ENCODE measurements at regions not wholly inside any gene's neighbourhood (a gene's known extent, or its start where the extent isn't known, plus 50 kb on each side); places are given as distances from the start of the nearest gene placed in this dataset.

DNA sequence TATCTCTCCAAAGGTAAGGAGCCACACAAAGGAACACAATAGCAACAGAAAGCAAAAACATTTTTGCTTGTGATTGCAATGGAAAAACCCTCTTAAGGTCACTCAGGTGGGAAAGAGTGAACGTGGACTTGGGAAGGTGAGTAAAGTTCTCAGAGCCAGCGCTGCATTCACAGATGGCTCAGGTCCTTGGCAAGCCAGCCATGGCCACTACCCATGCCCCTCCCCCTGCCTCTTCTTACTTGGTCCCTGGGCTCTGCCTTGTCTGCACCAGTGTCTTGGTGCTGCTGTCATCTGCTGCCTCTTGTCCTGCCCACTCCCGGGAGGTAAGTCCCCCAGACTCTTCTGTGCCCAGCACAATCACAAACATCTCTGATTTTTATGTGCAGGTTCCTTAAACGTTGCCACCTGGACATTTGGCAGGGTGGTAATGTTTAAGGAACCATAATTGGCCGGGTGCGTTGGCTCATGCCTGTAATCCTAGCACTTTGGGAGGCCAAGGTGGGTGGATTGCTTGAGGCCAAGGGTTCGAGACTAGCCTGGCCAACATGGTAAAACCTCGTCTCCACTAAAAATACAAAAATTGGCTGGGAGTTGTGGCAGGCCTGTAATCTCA lies 74.6 kb downstream of the FEM1C start:
- Histone ChIP-seq H3K9ac (ENCODE audit: low read depth, low read length) (no peak overlapping the region), H3K27me3 (ENCODE audit: insufficient read depth, low read length) (no peaks in the 10 kb centered on the region), H3K4me1 (ENCODE audit: insufficient read depth, low read length) (peaks cover 15% of the 10 kb centered on the region), H3K9me3 (ENCODE audit: insufficient read depth, low read depth, low read length) (no peaks in the 10 kb centered on the region), H3K4me3 (ENCODE audit: low read length) (no peak overlapping the region), H3K27ac (ENCODE audit: low read depth, low read length) (no peak overlapping the region), H3K36me3 (ENCODE audit: insufficient read depth, low read length) (no peaks in the 10 kb centered on the region)
- 97% methylated on average over 8 of the region's 8 CpGs for WGBS

DNA sequence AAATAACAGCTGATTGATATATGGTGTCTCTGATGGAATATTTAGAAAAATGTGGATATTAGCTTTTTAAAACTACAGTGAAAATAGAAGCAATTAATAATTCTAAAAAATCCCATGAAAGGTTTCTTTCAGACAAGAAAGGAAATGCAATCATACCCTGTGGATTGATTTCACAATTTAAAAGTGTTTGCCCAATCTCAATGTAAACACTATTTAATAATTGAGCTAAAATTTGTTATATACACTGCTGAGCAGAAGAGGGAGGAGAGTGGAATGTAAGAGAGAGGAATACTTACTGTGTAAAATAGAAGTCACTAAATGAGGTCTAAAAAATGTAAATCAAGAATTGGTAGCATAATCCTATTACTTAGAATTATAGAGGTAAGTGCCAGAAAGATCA lies 76.9 kb downstream of the FEM1C start:
- Histone ChIP-seq H3K4me3 (ENCODE audit: low read length) (no peak overlapping the region), H3K9me3 (ENCODE audit: insufficient read depth, low read depth, low read length) (no peaks in the 10 kb centered on the region), H3K4me1 (ENCODE audit: insufficient read depth, low read length) (peaks cover 12% of the 10 kb centered on the region), H3K9ac (ENCODE audit: low read depth, low read length) (no peak overlapping the region), H3K27me3 (ENCODE audit: insufficient read depth, low read length) (no peaks in the 10 kb centered on the region), H3K36me3 (ENCODE audit: insufficient read depth, low read length) (no peaks in the 10 kb centered on the region), H3K27ac (ENCODE audit: low read depth, low read length) (no peak overlapping the region)

DNA sequence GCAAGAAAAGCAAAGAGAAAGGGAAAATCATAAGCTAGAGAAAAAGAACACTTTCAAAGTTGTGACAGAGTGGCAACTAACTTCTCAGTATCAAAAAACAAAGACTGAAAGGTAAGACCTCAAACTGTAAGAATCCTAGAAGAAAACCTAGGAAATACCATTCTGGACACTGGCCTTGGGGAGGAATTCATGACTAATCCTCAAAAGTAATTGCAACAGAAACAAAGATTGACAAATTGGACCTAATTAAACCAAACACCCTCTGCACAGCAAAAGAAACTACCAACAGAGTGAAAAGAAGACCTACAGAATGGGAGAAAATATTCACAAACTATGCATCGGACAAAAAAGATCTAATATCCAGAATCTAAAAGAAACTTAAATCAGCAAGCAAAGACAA lies 79.1 kb downstream of the FEM1C start:
- no peak overlapping the region for H3K27ac ChIP-seq (ENCODE audit: low read depth, low read length)
- no peaks in the 10 kb centered on the region for H3K27me3 ChIP-seq (ENCODE audit: insufficient read depth, low read length)
- H3K4me3 ChIP-seq (ENCODE audit: low read length) = no peak overlapping the region
- no peaks in the 10 kb centered on the region for H3K9me3 ChIP-seq (ENCODE audit: insufficient read depth, low read depth, low read length)
- peaks cover 10% of the 10 kb centered on the region; the same call in 1 of the 2 replicates for H3K4me1 ChIP-seq (ENCODE audit: insufficient read depth, low read length)
- WGBS = 100% methylated on average over 1 of the region's 1 CpG
- H3K9ac ChIP-seq (ENCODE audit: low read depth, low read length) = no peak overlapping the region
- no peaks in the 10 kb centered on the region for H3K36me3 ChIP-seq (ENCODE audit: insufficient read depth, low read length)

DNA sequence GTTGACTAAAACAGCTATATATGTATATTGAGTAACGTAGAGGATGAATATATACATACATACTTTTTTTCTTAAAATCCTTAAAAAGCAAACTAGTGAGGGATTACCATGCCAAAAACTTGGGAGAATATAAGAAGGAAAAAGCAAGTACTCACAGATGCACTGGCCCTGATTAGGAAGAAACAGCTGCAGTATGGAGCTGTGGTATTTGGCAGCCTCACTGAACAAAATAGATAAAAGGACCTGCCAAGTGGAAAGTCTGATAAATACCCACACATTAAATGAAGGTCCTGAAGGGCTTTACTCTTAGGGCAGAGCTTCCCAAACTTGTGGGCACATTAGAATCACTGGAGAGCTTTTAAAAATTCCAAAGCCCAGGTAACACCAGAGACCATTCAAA lies 80.6 kb downstream of the FEM1C start:
- no CpG with 5 or more reads among the region's 1 CpG for whole genome bisulfite sequencing
- Histone ChIP-seq H3K4me3 (ENCODE audit: low read length) (no peak overlapping the region), H3K27me3 (ENCODE audit: insufficient read depth, low read length) (no peaks in the 10 kb centered on the region), H3K9me3 (ENCODE audit: insufficient read depth, low read depth, low read length) (no peaks in the 10 kb centered on the region), H3K4me1 (ENCODE audit: insufficient read depth, low read length) (peaks cover 10% of the 10 kb centered on the region; the same call in 1 of the 2 replicates), H3K27ac (ENCODE audit: low read depth, low read length) (no peak overlapping the region), H3K9ac (ENCODE audit: low read depth, low read length) (no peak overlapping the region), H3K36me3 (ENCODE audit: insufficient read depth, low read length) (no peaks in the 10 kb centered on the region)

DNA sequence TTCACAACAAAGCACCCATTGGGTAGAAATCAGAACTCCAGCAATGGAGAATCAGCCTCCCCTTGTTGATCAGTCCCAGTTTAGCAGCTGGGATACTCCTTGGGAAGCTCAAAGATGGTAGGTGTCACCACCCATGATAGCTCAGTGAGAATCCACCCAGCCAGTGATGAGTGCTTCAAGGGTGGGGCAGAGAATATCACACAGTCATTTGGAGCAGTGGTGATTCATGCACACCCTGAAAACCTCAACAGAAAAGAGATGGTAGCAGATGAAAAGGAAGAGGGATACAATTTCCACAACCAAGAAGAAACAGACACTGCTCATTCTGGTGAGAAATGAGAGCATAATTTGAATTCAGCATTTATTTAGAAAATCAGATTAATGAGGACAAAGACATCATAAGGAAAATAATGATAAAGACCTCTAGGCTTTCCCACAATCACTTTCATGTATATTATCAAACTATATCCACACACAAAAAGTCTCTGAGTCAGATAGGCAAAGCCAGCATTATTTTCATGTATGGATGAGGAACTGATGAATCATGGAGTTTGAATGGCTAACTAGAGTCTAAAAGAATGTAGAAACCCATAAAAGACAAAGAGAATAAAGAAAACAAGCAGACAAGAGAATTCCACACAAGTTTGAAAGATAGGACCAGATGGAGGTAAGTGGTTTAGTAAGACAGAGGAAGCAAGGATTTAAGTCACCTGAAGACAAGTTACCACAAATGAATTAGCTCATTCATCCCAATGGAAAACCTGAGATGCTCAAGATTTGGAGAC lies 82.9 kb downstream of the FEM1C start:
- Histone ChIP-seq H3K9me3 (ENCODE audit: insufficient read depth, low read depth, low read length) (no peaks in the 10 kb centered on the region), H3K4me3 (ENCODE audit: low read length) (no peak overlapping the region), H3K4me1 (ENCODE audit: insufficient read depth, low read length) (peaks cover 27% of the 10 kb centered on the region; the same call in 1 of the 2 replicates), H3K27me3 (ENCODE audit: insufficient read depth, low read length) (no peaks in the 10 kb centered on the region), H3K9ac (ENCODE audit: low read depth, low read length) (no peak overlapping the region), H3K27ac (ENCODE audit: low read depth, low read length) (no peak overlapping the region), H3K36me3 (ENCODE audit: insufficient read depth, low read length) (no peaks in the 10 kb centered on the region)

DNA sequence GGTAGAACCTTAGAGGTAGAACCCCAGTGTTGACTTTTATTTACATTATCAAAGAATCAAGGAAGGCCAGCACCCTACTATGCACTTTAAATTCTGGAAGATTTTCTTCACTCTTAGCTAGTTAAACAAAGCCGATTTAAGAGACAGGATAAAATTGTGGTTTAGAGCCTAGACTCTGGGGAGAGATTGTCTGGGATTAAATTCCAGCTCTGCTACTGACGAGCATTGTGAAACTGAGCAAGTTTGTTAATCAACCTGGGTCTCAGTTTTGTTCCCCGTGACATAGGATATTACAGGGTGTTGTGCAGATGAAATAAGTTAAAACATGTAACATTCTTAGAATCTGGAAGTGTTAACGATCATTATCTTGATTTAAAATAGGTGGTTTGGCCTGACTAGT lies 83.5 kb downstream of the FEM1C start:
- Histone ChIP-seq H3K36me3 (ENCODE audit: insufficient read depth, low read length) (no peaks in the 10 kb centered on the region), H3K4me1 (ENCODE audit: insufficient read depth, low read length) (peaks cover 27% of the 10 kb centered on the region; the same call in 1 of the 2 replicates), H3K9ac (ENCODE audit: low read depth, low read length) (no peak overlapping the region), H3K27ac (ENCODE audit: low read depth, low read length) (no peak overlapping the region), H3K27me3 (ENCODE audit: insufficient read depth, low read length) (no peaks in the 10 kb centered on the region), H3K9me3 (ENCODE audit: insufficient read depth, low read depth, low read length) (no peaks in the 10 kb centered on the region), H3K4me3 (ENCODE audit: low read length) (no peak overlapping the region)
- WGBS = 98% methylated on average over 4 of the region's 4 CpGs

DNA sequence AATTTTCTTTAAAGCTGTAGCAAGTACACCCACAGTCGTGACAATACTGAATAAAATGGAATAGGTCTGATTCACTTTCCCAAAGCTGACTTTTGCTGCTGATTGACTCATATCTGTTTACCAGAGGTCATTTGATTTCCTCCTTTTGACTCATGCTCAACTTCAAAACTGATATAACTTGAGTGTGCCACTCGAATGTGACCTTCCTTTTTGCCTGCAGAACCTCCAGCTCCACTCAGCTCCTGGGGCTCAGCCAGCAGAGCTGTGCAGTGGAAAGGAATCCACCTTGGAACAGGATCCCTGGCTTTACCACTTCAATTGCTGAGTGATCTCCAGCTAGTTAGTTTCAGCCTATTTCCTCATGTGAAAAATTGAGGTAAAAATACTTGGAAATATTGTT lies 84.1 kb downstream of the FEM1C start:
- H3K4me1 ChIP-seq (ENCODE audit: insufficient read depth, low read length) = peaks cover 25% of the 10 kb centered on the region; the same call in 1 of the 2 replicates
- no peak overlapping the region for H3K9ac ChIP-seq (ENCODE audit: low read depth, low read length)
- no peaks in the 10 kb centered on the region for H3K27me3 ChIP-seq (ENCODE audit: insufficient read depth, low read length)
- H3K36me3 ChIP-seq (ENCODE audit: insufficient read depth, low read length) = no peaks in the 10 kb centered on the region
- 88% methylated on average over 2 of the region's 2 CpGs for WGBS
- H3K4me3 ChIP-seq (ENCODE audit: low read length) = no peak overlapping the region
- no peaks in the 10 kb centered on the region for H3K9me3 ChIP-seq (ENCODE audit: insufficient read depth, low read depth, low read length)
- no peak overlapping the region for H3K27ac ChIP-seq (ENCODE audit: low read depth, low read length)

DNA sequence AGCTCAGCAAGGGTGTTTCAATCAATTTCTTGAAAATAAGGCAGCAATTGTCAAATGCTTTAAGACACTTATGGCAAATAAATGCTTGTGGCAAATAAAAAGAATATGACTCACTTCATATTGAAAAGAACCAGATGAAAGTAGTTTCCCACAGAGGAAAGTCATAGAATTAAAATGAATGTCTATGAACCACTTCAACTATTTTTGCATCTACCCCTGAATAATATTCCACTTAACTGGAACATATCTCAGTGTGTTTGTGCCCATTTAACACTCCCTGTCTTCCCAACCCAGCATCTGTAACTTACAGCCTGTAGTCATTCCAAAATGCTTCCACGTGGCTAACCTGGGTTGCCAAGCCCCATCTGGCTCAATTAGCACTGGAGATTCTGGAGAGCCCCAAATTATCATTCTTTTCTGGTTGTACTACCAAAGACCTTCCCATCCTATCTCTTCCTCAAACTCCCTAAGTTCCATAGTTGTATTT lies 84.7 kb downstream of the FEM1C start:
- H3K9ac ChIP-seq (ENCODE audit: low read depth, low read length) = no peak overlapping the region
- H3K4me1 ChIP-seq (ENCODE audit: insufficient read depth, low read length) = peaks cover 25% of the 10 kb centered on the region; the same call in 1 of the 2 replicates
- H3K36me3 ChIP-seq (ENCODE audit: insufficient read depth, low read length) = no peaks in the 10 kb centered on the region
- no peak overlapping the region for H3K4me3 ChIP-seq (ENCODE audit: low read length)
- H3K27ac ChIP-seq (ENCODE audit: low read depth, low read length) = no peak overlapping the region
- H3K27me3 ChIP-seq (ENCODE audit: insufficient read depth, low read length) = no peaks in the 10 kb centered on the region
- H3K9me3 ChIP-seq (ENCODE audit: insufficient read depth, low read depth, low read length) = no peaks in the 10 kb centered on the region
- WGBS = 81% methylated on average over 1 of the region's 1 CpG

DNA sequence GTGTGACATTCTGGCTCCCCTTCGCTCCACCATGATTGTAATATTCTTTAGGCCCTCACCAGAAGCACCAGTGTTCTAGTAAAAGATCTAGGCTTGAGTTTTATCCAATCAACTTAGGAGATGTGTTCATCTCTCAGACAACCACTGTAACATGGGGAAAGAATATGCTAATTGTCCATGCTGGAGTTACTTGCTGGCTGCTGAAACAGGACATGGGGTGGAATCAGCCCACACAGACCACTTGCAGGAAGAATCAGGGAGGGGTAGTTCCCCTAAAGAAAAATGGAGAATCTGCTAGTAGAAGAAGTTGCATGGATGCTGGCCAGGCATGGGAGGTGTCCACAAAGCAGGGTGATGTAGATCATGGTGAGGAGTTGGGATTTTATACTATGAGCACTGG lies 86.2 kb downstream of the FEM1C start:
- no peaks in the 10 kb centered on the region for H3K27me3 ChIP-seq (ENCODE audit: insufficient read depth, low read length)
- no peak overlapping the region for H3K9ac ChIP-seq (ENCODE audit: low read depth, low read length)
- H3K4me3 ChIP-seq (ENCODE audit: low read length) = no peak overlapping the region
- WGBS = 60% methylated on average over 1 of the region's 1 CpG
- H3K9me3 ChIP-seq (ENCODE audit: insufficient read depth, low read depth, low read length) = no peaks in the 10 kb centered on the region
- no peaks in the 10 kb centered on the region for H3K36me3 ChIP-seq (ENCODE audit: insufficient read depth, low read length)
- H3K27ac ChIP-seq (ENCODE audit: low read depth, low read length) = no peak overlapping the region
- H3K4me1 ChIP-seq (ENCODE audit: insufficient read depth, low read length) = peaks cover 25% of the 10 kb centered on the region; the same call in 1 of the 2 replicates

DNA sequence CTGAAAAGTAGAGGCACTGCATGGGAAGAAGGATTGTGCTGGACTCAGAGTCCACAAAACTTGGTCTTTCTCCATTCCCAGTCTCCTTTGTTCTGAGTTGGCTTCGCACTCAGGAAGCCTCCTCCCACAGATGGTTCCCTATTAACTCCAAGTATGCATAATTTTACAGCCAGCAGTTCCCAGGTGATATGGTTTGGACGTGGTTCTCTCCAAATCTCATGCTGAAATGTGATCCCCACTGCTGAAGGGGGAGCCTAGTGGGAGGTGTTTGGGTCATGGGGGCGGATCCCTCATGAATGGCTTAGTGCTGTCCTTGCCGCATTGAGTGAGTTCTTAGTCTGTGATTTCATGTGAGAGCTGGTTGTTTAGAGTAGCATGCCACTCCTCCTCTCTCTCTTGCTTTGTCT lies 86.6 kb downstream of the FEM1C start:
- 60% methylated on average over 4 of the region's 4 CpGs for WGBS
- H3K27me3 ChIP-seq (ENCODE audit: insufficient read depth, low read length) = no peaks in the 10 kb centered on the region
- no peaks in the 10 kb centered on the region for H3K36me3 ChIP-seq (ENCODE audit: insufficient read depth, low read length)
- no peak overlapping the region for H3K9ac ChIP-seq (ENCODE audit: low read depth, low read length)
- H3K9me3 ChIP-seq (ENCODE audit: insufficient read depth, low read depth, low read length) = no peaks in the 10 kb centered on the region
- H3K4me3 ChIP-seq (ENCODE audit: low read length) = no peak overlapping the region
- peaks cover 25% of the 10 kb centered on the region; the same call in 1 of the 2 replicates for H3K4me1 ChIP-seq (ENCODE audit: insufficient read depth, low read length)
- H3K27ac ChIP-seq (ENCODE audit: low read depth, low read length) = no peak overlapping the region

DNA sequence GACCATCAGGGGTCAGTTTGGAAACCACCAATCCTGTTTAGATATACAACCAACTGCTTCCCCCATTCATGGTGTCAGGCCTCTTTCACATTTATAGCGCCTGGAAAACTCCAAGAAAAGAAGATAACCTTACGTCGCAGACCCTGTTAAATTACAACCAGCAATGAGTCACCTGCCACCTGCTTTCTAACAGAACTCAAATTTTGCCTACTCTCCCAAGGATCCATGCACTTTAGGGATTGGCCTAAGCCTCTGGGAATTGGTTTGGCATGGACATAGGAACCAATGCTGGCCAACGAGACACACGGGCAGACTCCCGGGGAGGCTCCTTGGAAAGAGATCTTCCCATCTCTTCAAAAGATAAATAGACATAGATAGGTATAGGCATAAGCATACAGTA lies 87.0 kb downstream of the FEM1C start:
- Histone ChIP-seq H3K9ac (ENCODE audit: low read depth, low read length) (no peak overlapping the region), H3K27me3 (ENCODE audit: insufficient read depth, low read length) (no peaks in the 10 kb centered on the region), H3K4me1 (ENCODE audit: insufficient read depth, low read length) (peaks cover 25% of the 10 kb centered on the region; the same call in 1 of the 2 replicates), H3K36me3 (ENCODE audit: insufficient read depth, low read length) (no peaks in the 10 kb centered on the region), H3K9me3 (ENCODE audit: insufficient read depth, low read depth, low read length) (no peaks in the 10 kb centered on the region), H3K4me3 (ENCODE audit: low read length) (no peak overlapping the region), H3K27ac (ENCODE audit: low read depth, low read length) (no peak overlapping the region)
- 93% methylated on average over 6 of the region's 6 CpGs for WGBS
